RWPE1 (cell line): ENCODE measurements at regions not wholly inside any gene's neighbourhood (a gene's known extent, or its start where the extent isn't known, plus 50 kb on each side); places are given as distances from the start of the nearest gene placed in this dataset.

Experiments used
- CTCF ChIA-PET: fragments of 350-600 bp; sonication (Branson Sonifier 250); formaldehyde crosslinking; extraction: SDS; loops from one replicate; lab custom pipeline; 2021; lab: Yijun Ruan, JAX
- POLR2A ChIA-PET: fragments of 400-600 bp; formaldehyde crosslinking; extraction: SDS; loops from one replicate; lab custom pipeline; 2020; ENCODE audit warnings: antibody characterized with exemption; ENCODE audit not compliant: low non-redundant PET; lab: Yijun Ruan, JAX
- DNase-seq: peaks from one replicate; pipeline ENCODE4 v3.0.0; 2012; ENCODE audit warnings: low spot score
- H3K27ac ChIP-seq: fragments of 450-650 bp; 2 replicates; pipeline ENCODE4 v1.5.1; 2017
- CTCF ChIP-seq: fragments of 450-650 bp; conservative IDR thresholded peaks from 2 replicates; pipeline ENCODE4 v1.5.1; 2017; ENCODE audit warnings: low read depth, mild to moderate bottlenecking

GRCh38 chr6:148240861-148241477 is 101.7 kb upstream of the SASH1 start:
- no peak overlapping the region for H3K27ac ChIP-seq
- no peak for TF ChIP-seq CTCF
- ChIA-PET POLR2A (no interaction called here), CTCF (interaction anchor here (1.7 kb wide), 1 partner anchor 10 kb away, joined by 4 read pairs; no protein-coding TSS in a partner anchor)
- no peak for DNase-seq

GRCh38 chr6:148242180-148242579 is 100.5 kb upstream of the SASH1 start:
- POLR2A ChIA-PET: no interaction called here
- TF ChIP-seq CTCF: no peak
- CTCF ChIA-PET: interaction anchor here (1.7 kb wide), 1 partner anchor 8 kb away, joined by 4 read pairs; no protein-coding TSS in a partner anchor
- no peak for DNase-seq
- H3K27ac ChIP-seq: no peak overlapping the region

- no peak for DNase-seq
- ChIA-PET CTCF (no interaction called here), POLR2A (no interaction called here)
- no peak for TF ChIP-seq CTCF
- H3K27ac ChIP-seq: no peak overlapping the region
Observed at GRCh38 chr6:148244217-148244935, 98.3 kb upstream of the SASH1 start.

GRCh38 chr6:148247386-148248063 is 95.1 kb upstream of the SASH1 start:
- no peak for DNase-seq
- POLR2A ChIA-PET: no interaction called here
- no peak overlapping the region for H3K27ac ChIP-seq
- CTCF ChIA-PET: interaction anchor here (0.6 to 2.1 kb wide), 3 partner anchors 68 to 260 kb away, joined by 3 to 6 read pairs (median 6); no protein-coding TSS in a partner anchor
- TF ChIP-seq CTCF: no peak

GRCh38 chr6:148249160-148249559 is 93.5 kb upstream of the SASH1 start:
- H3K27ac ChIP-seq: no peak overlapping the region
- POLR2A ChIA-PET: no interaction called here
- DNase-seq: no peak
- no peak for TF ChIP-seq CTCF
- CTCF ChIA-PET: interaction anchor here (0.7 kb wide), 2 partner anchors 14 to 69 kb away, joined by 3 to 4 read pairs; no protein-coding TSS in a partner anchor

GRCh38 chr6:148249679-148250375 is 92.8 kb upstream of the SASH1 start:
- POLR2A ChIA-PET: no interaction called here

More at GRCh38 chr6:148249679-148250375, 92.8 kb upstream of the SASH1 start:
- H3K27ac ChIP-seq: no peak overlapping the region
- CTCF ChIA-PET: interaction anchor here (0.7 to 3.2 kb wide), 4 partner anchors 8 to 70 kb away, joined by 3 to 24 read pairs (median 4); no protein-coding TSS in a partner anchor
- no peak for TF ChIP-seq CTCF
- DNase-seq: no peak
